Breast epithelium (tissue), 3 donors: ENCODE measurements at regions not wholly inside any gene's neighbourhood (a gene's known extent, or its start where the extent isn't known, plus 50 kb on each side); places are given as distances from the start of the nearest gene placed in this dataset.

Experiments
- POLR2A ChIP-seq: fragments of 450-650 bp; IDR thresholded peaks from one replicate; pipeline ENCODE4 v1.6.1; 2016; ENCODE audit warnings: antibody characterized with exemption, mild to moderate bottlenecking, moderate library complexity
- TF ChIP-seq, protein P1 (sequence below), 3 donors: fragments of 450-650 bp; IDR thresholded peaks; one replicate each; pipeline ENCODE4 v1.5.1; 2016 to 2017; ENCODE audit warnings: antibody characterized with exemption in 3 of 3, mild to moderate bottlenecking in 3 of 3, moderate library complexity in 3 of 3

DNA sequence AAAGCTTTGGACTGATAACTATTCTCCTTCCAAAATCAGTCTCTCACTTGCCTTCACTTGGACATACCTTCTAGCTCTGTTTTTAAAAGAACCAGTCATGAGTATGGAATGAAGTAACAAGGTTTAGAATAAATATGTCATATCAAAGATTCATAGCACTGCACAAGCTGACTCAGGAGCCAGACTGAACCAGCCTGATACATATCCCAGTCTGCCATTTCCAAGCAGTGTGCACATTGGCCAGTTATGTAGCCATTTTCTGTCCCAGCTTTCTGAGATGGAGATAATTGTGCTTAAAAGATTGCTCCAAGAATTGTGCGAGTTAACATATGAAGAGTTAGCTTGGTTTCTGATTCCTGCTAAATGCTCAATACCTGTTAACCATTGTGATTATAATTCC lies 311.3 kb downstream of the C11orf87 start:
- TF ChIP-seq, protein P1, sequence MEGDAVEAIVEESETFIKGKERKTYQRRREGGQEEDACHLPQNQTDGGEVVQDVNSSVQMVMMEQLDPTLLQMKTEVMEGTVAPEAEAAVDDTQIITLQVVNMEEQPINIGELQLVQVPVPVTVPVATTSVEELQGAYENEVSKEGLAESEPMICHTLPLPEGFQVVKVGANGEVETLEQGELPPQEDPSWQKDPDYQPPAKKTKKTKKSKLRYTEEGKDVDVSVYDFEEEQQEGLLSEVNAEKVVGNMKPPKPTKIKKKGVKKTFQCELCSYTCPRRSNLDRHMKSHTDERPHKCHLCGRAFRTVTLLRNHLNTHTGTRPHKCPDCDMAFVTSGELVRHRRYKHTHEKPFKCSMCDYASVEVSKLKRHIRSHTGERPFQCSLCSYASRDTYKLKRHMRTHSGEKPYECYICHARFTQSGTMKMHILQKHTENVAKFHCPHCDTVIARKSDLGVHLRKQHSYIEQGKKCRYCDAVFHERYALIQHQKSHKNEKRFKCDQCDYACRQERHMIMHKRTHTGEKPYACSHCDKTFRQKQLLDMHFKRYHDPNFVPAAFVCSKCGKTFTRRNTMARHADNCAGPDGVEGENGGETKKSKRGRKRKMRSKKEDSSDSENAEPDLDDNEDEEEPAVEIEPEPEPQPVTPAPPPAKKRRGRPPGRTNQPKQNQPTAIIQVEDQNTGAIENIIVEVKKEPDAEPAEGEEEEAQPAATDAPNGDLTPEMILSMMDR (IDR thresholded peaks at IDR 0.05) = no peak
- TF ChIP-seq POLR2A = no peak
